GM18517 (cell line): ENCODE measurements at regions not wholly inside any gene's neighbourhood (a gene's known extent, or its start where the extent isn't known, plus 50 kb on each side); places are given as distances from the start of the nearest gene placed in this dataset.
"Not testable (repeated sequence)": the region's sequence is repeated elsewhere in the genome, so short reads cannot be mapped to it uniquely, and the experiment has no call there.

Experiments
- ATAC-seq: cut with Tn5 transposase; IDR thresholded peaks from one replicate; pipeline ENCODE4 v1.9.1; 2021; ENCODE audit warnings: mild to moderate bottlenecking, moderate library complexity; ENCODE audit not compliant: unreplicated experiment

GRCh38 chr11:96506953-96507354 is 117.1 kb downstream of the JRKL start:
- no peak for ATAC-seq

DNA sequence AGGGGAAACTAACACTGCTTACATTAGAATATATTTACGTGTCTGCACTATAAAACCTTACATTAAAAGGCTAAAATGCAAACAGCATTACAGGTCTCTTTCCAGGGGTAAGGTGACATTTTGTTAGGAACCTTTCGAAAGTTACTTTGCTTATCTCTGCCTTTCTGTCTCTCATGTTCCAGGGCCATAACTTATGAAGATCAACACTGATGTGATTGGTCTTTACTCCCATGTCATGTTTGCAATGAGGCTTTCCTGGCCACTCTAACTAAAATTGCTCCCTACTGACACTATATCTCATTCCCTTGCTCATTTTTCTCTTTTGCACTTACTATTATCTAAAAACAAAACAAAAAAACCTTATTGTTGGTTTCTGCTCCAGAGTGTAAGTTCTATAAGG is 119.0 kb downstream of the JRKL start:
- no peak for ATAC-seq

GRCh38 chr11:96520939-96521338 is 131.1 kb downstream of the JRKL start:
- ATAC-seq = no peak

DNA sequence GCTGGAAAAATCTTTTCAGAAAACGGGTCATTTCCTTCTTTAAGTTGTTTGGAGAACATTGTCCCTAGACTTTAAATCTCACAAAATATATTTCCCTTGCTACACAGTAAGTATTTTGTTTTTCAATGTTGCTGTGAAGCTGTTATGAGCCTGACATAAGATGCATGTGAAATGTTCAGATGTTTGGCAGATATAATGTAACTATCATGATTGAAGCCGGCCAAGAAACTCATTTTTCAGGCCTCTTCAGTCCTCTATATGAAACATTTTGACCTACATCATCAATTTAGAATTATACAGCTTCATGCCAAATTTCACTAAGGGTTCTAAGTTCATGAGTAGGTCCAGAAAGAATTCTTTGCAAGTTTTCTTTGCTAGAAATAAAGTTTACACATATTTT is 133.8 kb downstream of the JRKL start:
- ATAC-seq = no peak

DNA sequence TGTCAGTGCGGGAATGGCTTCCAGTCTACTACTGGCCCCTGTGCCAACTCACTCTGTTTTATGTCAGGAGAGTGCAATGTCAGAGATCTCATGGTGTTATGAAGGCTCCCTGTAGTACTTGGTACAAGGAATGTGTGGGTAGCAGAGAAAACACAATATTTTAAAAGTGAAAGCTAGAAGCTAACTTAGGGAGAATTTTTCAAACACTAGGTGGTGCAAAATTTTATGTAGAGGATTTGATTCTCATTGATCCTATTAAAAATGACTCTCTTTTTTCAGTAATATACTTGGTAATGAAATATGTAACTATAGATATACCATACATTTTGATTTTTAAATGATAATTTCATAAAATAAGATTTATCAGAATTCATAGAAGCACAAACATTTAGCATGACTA is 134.7 kb downstream of the JRKL start:
- no peak for ATAC-seq

- ATAC-seq = no peak
These were observed 140.7 kb downstream of the JRKL start for GRCh38 chr11:96530473-96530872.

- ATAC-seq = no peak
These were observed 148.3 kb downstream of the JRKL start for GRCh38 chr11:96538104-96538503.

DNA sequence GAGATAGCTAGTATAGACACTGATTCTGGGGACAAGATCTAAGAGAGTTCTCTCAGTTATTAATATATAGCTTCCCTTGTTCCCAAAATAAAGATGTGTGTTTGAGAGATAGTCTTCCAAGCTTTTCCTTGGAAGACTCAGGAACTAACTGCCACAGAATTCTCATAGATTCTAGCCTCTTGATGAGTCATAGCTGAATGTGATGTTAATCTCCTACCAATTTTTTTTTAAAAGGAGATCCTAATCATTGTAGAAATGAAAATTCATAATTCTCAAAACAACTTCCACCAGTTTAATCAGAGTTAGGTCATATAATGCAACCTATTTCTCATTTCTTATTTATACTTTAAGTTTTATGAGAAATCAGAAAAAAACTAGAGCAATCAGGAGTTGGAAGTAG is 148.8 kb downstream of the JRKL start:
- no peak for ATAC-seq

DNA sequence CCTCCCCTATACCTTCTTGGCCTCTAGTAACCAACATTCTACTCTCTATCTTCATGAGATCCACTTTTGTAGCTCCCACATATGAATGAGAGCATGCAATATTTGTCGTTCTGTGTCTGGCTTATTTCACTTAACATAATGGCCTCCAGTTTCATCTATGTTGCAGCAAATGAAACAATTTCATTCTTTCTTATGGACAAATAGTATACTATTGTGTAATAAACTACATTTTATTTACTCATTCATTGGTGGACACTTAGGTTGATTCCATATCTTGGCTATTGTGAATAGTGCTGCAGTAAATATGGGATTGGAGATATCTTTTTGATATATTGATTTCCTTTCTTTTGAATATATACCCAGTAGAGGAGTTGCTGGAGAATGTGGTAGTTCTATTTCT is 151.1 kb downstream of the JRKL start:
- no peak for ATAC-seq

DNA sequence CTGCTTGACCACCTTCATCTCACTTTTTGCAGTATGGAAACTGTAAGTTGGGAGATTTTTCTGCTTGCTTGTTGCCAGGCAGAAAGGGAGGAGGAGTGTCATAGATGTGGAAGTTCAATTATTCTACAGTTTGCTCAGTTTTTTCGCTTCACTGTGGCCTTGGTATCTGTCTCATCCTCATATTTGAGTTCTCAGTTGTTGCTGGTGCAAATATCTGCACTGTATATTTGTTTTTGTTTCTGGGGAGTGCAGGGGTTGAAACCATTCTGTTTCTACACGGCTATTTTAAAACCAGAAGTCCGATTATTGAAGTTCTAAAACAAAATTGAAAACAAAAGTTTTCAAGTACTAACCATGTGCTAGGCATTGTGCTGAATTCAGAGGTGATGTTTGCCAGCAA is 153.4 kb downstream of the JRKL start:
- ATAC-seq = no peak

DNA sequence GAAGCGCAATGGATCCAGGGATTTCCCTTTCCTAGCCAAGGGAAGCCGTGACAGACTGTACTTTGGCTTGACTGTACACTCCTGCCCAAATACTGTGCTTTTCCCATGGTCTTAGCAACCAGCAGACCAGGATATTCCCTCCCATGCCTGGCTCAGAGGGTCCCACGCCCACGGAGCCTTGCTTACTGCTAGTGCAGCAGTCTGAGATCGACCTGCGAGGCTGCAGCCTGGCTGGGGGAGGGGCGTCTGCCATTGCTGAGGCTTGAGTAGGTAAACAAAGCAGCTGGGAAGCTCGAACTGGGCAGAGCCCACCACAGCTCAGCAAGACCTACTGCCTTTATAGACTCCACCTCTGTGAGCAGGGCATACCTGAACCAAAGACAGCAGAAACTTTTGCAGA is 155.4 kb downstream of the JRKL start:
- not testable (repeated sequence) for ATAC-seq

GRCh38 chr11:96551136-96551535 is 161.3 kb downstream of the JRKL start:
- ATAC-seq = no peak

DNA sequence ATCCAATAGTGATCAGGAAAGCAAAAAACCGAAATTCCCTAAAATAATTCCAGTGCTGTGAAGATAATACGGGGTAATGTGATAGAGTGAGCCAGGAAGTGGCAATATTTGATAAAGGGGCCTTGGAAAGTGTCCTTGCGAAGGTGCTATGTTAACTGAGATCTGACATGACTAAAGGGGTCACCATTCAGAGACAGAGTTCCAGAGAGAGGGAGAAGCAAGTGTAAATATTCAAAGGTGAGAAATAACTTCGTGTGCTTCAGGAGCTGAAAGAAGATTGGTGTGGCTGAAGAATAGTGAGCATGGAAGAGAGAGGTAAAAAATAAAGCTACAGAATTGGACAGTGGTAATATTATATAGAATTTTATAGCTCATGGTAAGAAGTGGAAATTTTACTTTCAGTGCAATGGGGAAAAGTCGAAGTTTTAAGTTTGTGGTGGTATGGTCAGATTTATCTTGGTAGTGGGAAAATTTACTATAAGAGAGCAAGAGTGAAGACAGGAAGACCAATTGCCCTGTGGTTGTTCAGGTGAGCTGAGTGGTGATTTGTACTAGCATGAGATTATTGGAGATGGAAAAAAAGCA is 164.5 kb downstream of the JRKL start:
- no peak for ATAC-seq

- not testable (repeated sequence) for ATAC-seq
These were observed 166.0 kb downstream of the JRKL start for GRCh38 chr11:96555826-96556225.

GRCh38 chr11:96560727-96561126 is 170.9 kb downstream of the JRKL start:
- not testable (repeated sequence) for ATAC-seq

DNA sequence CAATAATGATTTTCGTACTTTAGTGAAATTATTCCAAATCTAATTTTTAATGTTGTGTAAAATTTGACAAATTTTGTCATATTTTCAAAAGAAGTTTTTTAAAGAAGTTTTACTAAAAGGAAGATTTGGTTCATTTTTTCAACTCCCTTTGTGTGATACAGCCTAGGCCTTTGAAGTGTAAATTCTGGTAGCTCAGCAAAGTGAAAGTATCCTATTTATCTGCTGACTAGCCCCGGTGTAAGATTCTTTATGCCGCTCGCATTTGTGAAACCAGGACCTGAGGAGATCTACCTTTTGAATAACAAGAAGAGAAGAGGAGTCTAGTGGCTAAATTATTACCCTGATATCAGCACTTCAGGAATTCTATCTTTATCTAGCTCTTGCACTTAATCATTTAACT is 177.4 kb downstream of the JRKL start:
- no peak for ATAC-seq

DNA sequence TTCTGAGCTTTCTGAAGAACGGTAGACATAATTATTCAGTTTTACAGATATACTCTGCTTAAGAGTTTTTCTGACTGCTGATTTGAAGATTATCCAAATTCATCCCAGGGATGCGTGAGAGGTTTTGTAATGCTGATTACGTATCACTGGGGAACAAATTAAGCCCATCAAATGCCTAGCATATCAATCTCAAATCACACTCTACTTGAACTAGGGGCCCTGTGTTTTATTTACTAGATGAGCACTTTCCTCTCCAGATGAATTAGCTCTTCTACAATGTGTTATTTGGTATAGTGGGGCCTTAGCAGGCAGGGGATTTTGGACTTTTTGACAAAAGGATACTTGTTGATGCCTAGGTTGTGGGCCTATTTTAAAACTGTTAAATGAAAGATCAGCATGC is 177.9 kb downstream of the JRKL start:
- no peak for ATAC-seq

GRCh38 chr11:96576383-96576782 is 186.6 kb downstream of the JRKL start:
- no peak for ATAC-seq

DNA sequence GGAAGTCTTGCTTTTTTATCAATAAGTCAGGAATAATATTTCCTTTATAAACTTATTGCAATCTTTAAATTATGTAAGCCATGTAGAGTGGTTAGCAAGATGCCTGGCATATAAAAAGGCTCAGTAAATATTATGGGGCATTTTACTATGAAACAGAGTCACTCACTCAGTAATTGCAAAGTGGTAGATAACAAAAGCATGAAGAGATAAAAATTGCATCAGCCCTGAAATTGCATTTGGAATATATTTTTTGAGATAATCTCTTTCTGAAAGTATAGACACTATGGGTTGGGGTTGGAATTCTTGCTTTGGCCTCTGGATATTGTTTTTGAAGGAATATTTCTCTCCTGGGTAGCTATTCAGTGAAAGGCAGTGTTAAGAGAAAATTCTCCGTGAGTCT is 188.6 kb downstream of the JRKL start:
- no peak for ATAC-seq

- ATAC-seq = no peak
These were observed 189.8 kb downstream of the JRKL start for GRCh38 chr11:96579656-96580055.

DNA sequence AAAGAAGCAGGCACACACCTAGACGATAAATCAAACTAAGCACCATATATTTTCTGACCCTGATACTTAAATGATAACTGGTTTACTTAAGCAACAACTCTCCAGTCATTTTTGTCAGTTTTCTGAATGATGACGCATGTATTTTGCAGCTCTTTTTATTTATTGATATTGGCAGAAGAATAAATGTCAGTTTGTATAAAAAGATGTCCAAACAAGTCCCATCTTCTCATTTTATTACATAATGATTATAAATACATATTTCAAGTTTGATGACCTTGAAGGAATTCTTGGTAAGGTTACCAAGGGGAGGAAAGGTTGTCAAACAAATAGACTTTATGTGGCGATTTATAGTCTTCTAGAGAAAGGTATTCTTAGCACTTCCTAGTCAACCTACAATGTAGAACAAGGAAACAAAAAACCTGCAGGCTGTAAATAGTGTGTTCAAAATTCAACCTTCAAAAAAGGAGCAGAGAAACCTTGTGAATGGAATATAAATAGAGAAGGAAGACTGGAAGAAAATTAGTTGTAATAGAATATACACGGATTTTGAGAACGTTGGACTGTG is 190.7 kb downstream of the JRKL start:
- no peak for ATAC-seq

DNA sequence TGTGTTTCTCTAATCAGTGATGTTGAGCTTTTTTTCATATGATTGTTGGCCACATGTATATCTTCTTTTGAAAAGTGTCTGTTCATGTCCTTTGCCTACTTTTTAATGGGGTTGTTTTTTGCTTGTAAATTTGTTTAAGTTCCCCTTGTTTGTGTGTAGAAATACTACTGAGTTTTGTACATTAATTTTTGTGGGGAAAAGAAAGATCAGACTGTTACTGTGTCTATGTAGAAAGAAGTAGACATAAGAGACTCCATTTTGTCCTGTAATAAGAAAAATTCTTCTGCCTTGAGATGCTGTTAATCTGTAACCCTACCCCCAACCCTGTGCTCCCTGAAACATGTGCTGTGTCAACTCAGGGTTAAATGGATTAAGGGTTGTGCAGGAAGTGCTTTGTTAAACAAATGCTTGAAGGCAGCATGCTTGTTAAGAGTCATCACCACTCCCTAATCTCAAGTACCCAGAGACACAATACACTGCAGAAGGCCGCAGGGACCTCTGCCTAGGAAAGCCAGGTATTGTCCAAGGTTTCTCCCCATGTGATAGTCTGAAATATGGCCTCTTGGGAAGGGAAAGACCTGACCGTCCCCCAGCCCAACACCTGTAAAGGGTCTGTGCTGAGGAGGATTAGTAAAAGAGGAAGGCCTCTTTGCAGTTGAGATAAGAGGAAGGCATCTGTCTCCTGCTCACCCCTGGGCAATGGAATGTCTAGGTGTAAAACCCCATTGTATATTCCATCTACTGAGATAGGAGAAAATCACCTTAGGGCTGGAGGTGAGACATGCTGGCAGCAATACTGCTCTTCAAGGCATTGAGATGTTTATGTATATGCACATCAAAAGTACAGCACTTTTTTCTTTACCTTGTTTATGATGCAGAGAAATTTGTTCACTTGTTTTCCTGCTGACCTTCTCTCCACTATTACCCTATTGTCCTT is 196.4 kb downstream of the JRKL start:
- not testable (repeated sequence) for ATAC-seq
